NCI-H345 (cell line): ENCODE measurements at regions not wholly inside any gene's neighbourhood (a gene's known extent, or its start where the extent isn't known, plus 50 kb on each side); places are given as distances from the start of the nearest gene placed in this dataset.

Experiments
- DNase-seq: peaks from one replicate; lab custom pipeline; 2025; lab: John Stamatoyannopoulos, UW

DNA sequence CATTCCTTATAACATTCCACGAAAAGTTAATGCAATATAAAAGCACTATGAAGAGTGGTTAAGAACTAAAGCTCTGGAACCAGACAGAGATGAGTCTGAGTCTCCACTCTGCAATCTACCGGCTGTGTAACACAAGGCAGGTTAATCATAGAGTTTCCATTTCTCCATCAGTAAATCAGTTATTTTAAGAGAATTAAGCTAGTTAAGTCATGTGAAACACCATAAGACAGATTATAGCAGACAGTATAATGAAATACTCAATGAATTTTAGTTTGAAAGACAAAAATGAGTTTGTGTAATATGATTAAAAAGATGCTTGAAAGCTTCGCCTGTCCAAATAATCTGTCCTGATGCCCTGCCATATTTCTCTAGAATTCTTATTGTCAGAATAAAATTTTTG lies 282.6 kb upstream of the ACTRT1 start:
- no peak for DNase-seq

DNA sequence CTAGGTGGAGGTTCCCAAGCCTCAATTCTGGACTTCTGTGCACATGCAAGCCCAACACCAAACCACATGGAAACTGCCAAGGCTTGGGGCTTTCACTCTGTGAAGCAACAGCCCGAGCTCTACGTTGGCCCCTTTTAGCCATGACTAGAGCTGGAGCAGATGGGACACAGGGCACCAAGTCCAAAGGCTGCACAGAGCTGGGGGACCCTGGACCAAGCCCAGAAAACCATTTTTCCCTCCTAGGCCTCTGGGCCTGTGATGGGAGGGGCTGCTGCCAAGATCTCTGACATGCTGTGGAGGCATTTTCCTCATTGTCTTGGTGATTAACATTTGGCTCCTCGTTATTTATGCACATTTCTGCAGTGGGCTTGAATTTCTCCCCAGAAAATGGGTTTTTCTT lies 258.7 kb upstream of the ACTRT1 start:
- no peak for DNase-seq

DNA sequence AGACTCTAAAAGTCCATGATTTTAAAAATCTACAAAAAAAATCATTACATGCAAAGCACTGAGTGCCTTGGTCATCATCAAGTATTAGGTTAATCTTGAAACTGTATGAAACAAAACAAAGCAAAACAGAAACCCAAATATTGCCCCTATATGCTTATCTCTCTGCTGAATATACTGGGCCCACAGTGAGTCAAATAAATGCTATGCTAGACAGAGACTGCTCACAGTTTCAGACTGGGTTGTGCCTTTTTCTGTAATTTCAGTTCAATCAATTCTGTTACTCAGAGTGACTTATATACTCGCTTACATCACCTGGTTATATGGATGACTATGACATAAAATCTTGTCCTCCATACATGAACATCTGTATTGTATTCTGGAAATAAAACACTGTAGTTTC lies 257.1 kb upstream of the ACTRT1 start:
- no peak for DNase-seq

DNA sequence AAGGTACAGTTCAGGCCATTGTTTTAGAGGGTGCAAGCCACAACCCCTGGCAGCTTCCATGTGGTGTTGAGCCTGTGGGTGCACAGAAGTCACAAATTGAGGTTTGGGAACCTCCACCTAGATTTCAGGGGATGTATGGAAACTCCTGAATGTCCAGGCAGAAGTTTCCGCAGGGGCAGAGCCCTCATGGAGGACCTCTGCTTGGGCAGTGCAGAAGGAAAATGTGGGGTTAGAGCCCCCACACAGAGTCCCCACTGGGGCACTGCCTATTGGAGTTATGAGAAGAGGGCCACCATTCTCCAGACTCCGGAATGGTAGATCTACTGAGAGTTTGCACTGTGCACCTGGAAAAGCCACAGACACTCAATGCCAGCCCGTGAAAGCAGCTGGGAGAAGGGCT lies 242.0 kb upstream of the ACTRT1 start:
- DNase-seq = no peak

DNA sequence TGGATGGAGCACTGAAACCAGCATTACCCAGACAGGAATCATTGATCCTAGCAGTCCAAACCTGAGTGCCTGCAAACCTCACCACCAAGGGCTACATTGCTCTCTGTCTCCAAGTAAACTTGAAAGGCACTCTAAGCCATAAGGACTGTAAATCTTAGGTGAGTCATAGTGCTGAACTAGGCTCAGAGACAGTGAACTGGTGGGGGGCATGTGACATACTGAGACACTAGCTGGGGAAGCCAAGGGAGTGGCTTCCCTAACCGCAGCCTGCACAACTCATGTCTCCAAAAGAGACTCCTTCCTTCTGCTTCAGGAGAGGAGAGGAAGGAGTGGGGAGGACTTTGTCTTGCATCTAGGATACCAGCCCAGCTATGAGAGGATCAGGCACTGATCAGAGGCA lies 235.5 kb upstream of the ACTRT1 start:
- no peak for DNase-seq

DNA sequence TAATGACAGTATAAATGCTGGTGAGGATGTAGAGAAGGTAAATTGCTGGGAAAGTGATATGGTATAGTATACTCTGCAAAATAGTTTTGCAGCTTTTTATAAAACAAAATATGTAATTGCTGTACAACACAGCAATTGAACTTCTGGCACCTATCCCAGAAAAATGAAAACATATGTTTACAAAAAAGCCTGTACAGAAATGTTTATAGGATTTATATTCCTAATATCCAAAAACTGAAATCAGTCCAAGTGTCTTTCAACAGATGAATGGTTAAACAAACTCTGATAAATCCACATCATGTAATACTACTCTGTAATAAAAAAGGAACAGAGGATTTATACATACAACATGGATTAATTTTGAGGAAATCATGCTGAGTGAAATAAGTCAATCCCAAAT lies 198.4 kb upstream of the ACTRT1 start:
- DNase-seq = no peak

DNA sequence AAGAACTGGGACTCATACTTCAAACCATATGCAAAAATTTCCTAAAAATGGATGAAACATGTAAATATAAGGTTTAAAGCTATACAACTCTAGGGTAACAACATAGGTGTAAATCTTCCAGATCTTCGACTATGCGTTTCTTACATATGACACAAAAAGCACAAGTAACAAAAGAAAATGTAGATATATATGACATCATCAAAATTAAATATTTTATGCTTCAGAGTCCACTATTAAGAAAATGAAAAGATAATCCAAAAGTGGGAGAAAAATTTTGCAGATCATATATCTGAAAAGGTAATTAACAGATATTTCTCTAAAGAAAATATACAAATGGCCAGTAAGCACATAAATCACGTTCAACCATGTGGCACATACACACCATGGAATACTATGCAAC lies 164.2 kb upstream of the ACTRT1 start:
- DNase-seq = no peak

DNA sequence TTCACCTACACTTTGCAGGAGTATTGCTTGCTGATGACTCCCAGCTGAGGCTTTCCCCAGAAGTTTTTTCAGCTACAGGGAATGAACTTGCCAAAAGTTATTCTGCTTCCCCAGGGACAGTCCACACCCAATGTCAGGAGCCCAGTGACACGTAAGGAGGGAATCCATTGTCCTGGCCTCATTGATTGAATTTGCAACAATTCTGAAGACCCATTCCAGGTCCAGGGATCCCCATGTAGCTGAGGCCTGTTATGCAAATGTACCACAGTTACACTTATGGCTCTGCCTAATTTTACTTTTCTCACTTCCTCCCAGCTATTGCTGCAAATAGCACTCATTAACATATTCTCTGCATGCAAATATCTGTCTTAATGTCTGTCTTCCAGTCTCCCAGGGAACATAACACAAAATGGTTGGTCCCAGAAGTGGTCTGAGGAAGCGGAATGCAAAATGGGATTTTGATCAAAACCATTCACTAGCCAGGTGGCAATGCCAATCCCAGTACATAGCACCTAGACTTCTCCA lies 113.7 kb upstream of the ACTRT1 start:
- DNase-seq = no peak

DNA sequence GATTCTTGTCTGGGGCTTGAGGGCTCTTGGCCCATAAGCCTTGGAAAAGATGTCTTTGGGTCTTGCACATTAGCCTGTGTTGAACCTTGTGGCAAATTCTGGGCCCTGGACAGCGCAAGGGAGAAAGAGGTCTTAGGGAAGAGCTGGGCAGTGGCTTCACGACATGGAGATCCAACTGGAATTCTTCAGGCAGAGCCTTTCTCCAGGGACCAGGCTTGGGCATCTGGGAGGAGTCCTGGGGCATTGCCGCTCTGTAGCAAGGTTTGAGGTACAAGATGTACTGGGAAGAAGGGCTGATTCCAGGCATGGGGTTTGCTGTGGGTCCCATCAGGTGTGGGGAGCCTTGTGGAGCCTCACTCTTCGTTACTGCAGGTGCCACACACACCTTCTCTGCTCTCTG lies 104.0 kb upstream of the ACTRT1 start:
- no peak for DNase-seq

DNA sequence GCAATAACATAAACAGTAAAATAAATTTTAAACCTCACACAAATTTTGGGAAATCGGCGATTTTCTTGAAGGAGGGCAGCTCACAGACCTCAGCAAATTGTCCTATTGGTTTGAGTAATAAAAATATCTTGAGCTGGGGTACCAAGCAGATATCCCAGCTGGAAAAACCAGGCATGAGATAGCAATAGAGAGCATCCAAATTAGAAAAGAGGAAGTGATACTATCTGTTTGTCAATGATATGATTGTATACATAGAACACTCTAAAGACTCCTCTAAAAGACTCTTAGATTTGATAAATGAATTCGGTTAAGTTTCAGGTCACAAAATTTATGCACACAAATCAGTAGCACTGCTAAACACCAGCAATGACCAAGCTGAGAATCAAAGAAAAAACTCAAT lies 90.5 kb upstream of the ACTRT1 start:
- no peak for DNase-seq

DNA sequence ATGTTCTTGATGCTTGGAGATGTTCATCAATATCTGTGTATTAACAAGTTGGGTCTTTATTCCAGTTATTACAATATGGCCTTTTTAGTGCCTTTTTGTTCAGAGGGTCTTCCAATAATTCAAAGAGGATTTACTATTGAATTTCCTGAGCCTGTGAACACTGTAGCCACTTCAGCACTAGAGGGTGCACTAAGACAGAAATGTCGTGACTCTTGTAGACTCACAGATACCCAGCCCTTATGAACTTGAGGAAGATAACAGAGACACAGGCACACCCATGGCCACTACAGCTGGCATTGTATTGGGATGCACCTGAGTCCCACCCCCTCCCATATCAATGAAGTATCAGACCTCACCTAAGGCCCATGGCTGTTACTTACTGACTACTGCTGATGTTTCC lies 54.4 kb upstream of the ACTRT1 start:
- no peak for DNase-seq

DNA sequence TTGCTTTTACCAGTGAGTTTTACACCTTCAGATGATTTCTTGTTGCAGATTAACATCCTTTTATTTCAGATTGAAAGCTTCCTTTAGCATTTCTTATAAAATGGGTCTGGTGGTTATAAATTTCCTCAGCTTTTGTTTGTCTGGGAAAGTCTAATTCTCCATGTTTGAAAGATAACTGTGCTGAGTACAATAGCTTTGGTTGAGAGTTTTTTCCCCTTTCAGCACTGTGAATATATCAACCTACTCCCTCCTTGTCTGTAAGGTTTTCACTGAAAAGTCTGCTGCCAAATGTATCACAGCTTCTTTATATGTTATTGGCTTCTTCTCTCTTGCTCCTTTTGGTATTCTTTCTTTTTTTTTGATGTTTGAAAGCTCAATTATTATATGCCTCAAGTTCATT lies 53.5 kb upstream of the ACTRT1 start:
- DNase-seq = no peak
